H1 (cell line): ENCODE measurements at regions not wholly inside any gene's neighbourhood (a gene's known extent, or its start where the extent isn't known, plus 50 kb on each side); places are given as distances from the start of the nearest gene placed in this dataset.

ENCODE experiments used
- TF ChIP-seq, protein P1 (sequence below): fragments of 300-600 bp; sonication (generic); IDR thresholded peaks from 2 replicates; pipeline ENCODE4 v1.7.1; 2012; ENCODE audit warnings: low read length, moderate library complexity, mild to moderate bottlenecking, inconsistent platforms; ENCODE audit not compliant: insufficient replicate concordance

DNA sequence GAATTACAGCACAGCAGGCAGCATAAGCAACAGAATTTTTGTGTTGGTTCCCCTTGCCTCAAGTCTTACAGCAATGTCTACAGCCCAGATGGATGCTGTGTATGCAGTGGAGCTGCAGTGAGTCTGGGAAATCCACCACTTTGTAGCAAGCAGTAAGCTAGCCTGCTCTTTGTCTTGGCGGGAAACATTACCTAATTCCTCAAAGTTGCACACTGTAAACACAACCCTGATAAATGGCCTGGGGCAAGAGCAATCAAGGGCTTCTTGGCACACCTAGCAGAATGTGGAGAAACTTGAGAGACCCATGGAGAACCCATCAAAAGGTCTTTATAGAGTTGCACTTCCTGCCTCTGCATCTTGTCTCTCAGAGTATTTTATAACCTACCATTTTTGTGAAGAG, 102.0 kb upstream of the FOXP2 start (continued):
- TF ChIP-seq, protein P1, sequence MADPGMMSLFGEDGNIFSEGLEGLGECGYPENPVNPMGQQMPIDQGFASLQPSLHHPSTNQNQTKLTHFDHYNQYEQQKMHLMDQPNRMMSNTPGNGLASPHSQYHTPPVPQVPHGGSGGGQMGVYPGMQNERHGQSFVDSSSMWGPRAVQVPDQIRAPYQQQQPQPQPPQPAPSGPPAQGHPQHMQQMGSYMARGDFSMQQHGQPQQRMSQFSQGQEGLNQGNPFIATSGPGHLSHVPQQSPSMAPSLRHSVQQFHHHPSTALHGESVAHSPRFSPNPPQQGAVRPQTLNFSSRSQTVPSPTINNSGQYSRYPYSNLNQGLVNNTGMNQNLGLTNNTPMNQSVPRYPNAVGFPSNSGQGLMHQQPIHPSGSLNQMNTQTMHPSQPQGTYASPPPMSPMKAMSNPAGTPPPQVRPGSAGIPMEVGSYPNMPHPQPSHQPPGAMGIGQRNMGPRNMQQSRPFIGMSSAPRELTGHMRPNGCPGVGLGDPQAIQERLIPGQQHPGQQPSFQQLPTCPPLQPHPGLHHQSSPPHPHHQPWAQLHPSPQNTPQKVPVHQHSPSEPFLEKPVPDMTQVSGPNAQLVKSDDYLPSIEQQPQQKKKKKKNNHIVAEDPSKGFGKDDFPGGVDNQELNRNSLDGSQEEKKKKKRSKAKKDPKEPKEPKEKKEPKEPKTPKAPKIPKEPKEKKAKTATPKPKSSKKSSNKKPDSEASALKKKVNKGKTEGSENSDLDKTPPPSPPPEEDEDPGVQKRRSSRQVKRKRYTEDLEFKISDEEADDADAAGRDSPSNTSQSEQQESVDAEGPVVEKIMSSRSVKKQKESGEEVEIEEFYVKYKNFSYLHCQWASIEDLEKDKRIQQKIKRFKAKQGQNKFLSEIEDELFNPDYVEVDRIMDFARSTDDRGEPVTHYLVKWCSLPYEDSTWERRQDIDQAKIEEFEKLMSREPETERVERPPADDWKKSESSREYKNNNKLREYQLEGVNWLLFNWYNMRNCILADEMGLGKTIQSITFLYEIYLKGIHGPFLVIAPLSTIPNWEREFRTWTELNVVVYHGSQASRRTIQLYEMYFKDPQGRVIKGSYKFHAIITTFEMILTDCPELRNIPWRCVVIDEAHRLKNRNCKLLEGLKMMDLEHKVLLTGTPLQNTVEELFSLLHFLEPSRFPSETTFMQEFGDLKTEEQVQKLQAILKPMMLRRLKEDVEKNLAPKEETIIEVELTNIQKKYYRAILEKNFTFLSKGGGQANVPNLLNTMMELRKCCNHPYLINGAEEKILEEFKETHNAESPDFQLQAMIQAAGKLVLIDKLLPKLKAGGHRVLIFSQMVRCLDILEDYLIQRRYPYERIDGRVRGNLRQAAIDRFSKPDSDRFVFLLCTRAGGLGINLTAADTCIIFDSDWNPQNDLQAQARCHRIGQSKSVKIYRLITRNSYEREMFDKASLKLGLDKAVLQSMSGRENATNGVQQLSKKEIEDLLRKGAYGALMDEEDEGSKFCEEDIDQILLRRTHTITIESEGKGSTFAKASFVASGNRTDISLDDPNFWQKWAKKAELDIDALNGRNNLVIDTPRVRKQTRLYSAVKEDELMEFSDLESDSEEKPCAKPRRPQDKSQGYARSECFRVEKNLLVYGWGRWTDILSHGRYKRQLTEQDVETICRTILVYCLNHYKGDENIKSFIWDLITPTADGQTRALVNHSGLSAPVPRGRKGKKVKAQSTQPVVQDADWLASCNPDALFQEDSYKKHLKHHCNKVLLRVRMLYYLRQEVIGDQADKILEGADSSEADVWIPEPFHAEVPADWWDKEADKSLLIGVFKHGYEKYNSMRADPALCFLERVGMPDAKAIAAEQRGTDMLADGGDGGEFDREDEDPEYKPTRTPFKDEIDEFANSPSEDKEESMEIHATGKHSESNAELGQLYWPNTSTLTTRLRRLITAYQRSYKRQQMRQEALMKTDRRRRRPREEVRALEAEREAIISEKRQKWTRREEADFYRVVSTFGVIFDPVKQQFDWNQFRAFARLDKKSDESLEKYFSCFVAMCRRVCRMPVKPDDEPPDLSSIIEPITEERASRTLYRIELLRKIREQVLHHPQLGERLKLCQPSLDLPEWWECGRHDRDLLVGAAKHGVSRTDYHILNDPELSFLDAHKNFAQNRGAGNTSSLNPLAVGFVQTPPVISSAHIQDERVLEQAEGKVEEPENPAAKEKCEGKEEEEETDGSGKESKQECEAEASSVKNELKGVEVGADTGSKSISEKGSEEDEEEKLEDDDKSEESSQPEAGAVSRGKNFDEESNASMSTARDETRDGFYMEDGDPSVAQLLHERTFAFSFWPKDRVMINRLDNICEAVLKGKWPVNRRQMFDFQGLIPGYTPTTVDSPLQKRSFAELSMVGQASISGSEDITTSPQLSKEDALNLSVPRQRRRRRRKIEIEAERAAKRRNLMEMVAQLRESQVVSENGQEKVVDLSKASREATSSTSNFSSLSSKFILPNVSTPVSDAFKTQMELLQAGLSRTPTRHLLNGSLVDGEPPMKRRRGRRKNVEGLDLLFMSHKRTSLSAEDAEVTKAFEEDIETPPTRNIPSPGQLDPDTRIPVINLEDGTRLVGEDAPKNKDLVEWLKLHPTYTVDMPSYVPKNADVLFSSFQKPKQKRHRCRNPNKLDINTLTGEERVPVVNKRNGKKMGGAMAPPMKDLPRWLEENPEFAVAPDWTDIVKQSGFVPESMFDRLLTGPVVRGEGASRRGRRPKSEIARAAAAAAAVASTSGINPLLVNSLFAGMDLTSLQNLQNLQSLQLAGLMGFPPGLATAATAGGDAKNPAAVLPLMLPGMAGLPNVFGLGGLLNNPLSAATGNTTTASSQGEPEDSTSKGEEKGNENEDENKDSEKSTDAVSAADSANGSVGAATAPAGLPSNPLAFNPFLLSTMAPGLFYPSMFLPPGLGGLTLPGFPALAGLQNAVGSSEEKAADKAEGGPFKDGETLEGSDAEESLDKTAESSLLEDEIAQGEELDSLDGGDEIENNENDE = no peak
